NB4 (cell line): ENCODE measurements at regions not wholly inside any gene's neighbourhood (a gene's known extent, or its start where the extent isn't known, plus 50 kb on each side); places are given as distances from the start of the nearest gene placed in this dataset.

Experiments used
- MYC ChIP-seq: IDR thresholded peaks from 2 replicates; pipeline ENCODE4 v1.6.1; 2011; ENCODE audit warnings: low read depth, low read length
- POLR2A ChIP-seq: IDR thresholded peaks from 2 replicates; pipeline ENCODE4 v1.6.1; 2011; ENCODE audit warnings: mild to moderate bottlenecking; ENCODE audit not compliant: insufficient read length; ENCODE audit errors: extremely low read depth
- TF ChIP-seq, protein P1 (sequence below): IDR thresholded peaks from one replicate; pipeline ENCODE4 v1.5.1; 2012; ENCODE audit warnings: low read depth, low read length
- TF ChIP-seq, protein P2 (sequence below): IDR thresholded peaks from 2 replicates; pipeline ENCODE4 v1.6.1; 2011; ENCODE audit warnings: low read depth, low read length

DNA sequence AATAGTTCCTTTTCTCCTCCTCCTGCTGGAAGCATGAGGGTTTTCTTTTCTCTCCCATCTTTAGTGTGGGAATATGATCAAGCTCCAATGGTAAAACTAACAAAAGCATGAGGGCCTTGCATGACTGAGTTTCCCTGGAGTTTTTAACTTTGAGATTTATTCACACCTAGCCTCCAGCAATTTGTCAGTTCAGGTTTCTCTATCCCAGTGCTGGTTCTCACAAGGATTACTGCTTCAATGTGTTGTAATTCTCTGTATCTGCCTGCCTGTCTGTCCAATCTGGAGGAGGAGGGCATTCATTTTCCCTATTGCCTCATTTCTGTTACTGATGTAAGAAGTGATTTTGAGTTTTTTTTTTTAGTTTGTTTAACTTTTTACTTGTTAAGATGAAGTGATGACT, 57.6 kb upstream of the RPRM start:
- TF ChIP-seq, protein P1, sequence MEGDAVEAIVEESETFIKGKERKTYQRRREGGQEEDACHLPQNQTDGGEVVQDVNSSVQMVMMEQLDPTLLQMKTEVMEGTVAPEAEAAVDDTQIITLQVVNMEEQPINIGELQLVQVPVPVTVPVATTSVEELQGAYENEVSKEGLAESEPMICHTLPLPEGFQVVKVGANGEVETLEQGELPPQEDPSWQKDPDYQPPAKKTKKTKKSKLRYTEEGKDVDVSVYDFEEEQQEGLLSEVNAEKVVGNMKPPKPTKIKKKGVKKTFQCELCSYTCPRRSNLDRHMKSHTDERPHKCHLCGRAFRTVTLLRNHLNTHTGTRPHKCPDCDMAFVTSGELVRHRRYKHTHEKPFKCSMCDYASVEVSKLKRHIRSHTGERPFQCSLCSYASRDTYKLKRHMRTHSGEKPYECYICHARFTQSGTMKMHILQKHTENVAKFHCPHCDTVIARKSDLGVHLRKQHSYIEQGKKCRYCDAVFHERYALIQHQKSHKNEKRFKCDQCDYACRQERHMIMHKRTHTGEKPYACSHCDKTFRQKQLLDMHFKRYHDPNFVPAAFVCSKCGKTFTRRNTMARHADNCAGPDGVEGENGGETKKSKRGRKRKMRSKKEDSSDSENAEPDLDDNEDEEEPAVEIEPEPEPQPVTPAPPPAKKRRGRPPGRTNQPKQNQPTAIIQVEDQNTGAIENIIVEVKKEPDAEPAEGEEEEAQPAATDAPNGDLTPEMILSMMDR, result no peak
- TF ChIP-seq POLR2A (no peak), MYC (no peak)
- TF ChIP-seq, protein P2, sequence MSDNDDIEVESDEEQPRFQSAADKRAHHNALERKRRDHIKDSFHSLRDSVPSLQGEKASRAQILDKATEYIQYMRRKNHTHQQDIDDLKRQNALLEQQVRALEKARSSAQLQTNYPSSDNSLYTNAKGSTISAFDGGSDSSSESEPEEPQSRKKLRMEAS, result no peak
